HepG2 (cell line): ENCODE measurements at regions not wholly inside any gene's neighbourhood (a gene's known extent, or its start where the extent isn't known, plus 50 kb on each side); places are given as distances from the start of the nearest gene placed in this dataset.
"Not testable (repeated sequence)": the region's sequence is repeated elsewhere in the genome, so short reads cannot be mapped to it uniquely, and the experiment has no call there.

Experiments
- ATAC-seq: fragments of 200-7000 bp; cut with Tn5 transposase; 3 replicates; pipeline ENCODE4 v1.9.1; 2020; ENCODE audit warnings: mild to moderate bottlenecking, moderate library complexity
- BruUV-seq: library from RNA; stranded (reverse); fragments of 400-500 nt; replicated peaks from 2 replicates; lab custom pipeline; 2021; lab: Mats Ljungman, UMichigan
- CTCF ChIA-PET: fragments of 300-600 bp; formaldehyde crosslinking; extraction: SDS; loops from one replicate; lab custom pipeline; 2021; ENCODE audit warnings: low total read pairs, inconsistent platforms, low intra/inter-chr PET ratio; lab: Yijun Ruan, JAX
- POLR2A ChIA-PET: fragments of 350-600 bp; sonication (Branson Sonifier 250); formaldehyde crosslinking; loops from one replicate; lab custom pipeline; 2020; ENCODE audit warnings: antibody characterized with exemption, inconsistent platforms; lab: Yijun Ruan, JAX
- DNase-seq: peaks from one replicate; pipeline ENCODE4 v3.0.0-alpha.2; 2015; ENCODE audit warnings: low spot score
- FAIRE-seq: peaks from 3 replicates; lab custom pipeline; 2011; peaks lifted over from hg19 to GRCh38; lab: Jason Lieb, UNC
- H2AFZ ChIP-seq: one replicate; pipeline ENCODE4 v1.6.1; 2011; ENCODE audit warnings: low read length, inconsistent platforms
- H3K27ac ChIP-seq: fragments of 300-600 bp; 3 replicates; pipeline ENCODE4 v1.8.0; 2011; ENCODE audit warnings: mixed run types, mild to moderate bottlenecking, mixed read lengths, low read length, inconsistent platforms; ENCODE audit not compliant: insufficient read depth; ENCODE audit errors: extremely low read length
- H3K27me3 ChIP-seq, 2 experiments: fragments of 200-600 bp in 1 of 2; 2 replicates in 1 of 2; 3 replicates in 1 of 2; pipeline versions ENCODE4 v1.6.0 to v1.8.0; 2011; ENCODE audit warnings: low read length in 2 of 2, mild to moderate bottlenecking in 2 of 2, moderate library complexity in 2 of 2, inconsistent platforms in 1 of 2; ENCODE audit not compliant: insufficient read depth in 2 of 2, control insufficient read depth in 1 of 2
- H3K36me3 ChIP-seq, 2 experiments: fragments of 200-600 bp in 1 of 2; replicated peaks in 1 of 2; 2 replicates in 1 of 2; 3 replicates in 1 of 2; pipeline versions ENCODE4 v1.5.1 to v1.8.0; 2011; ENCODE audit warnings: low read length in 2 of 2, inconsistent platforms in 1 of 2; ENCODE audit not compliant: insufficient read depth in 2 of 2, control insufficient read depth in 1 of 2
- H3K4me1 ChIP-seq: 2 replicates; pipeline ENCODE4 v1.5.1; 2012; ENCODE audit warnings: low read length, inconsistent platforms; ENCODE audit not compliant: insufficient read depth
- H3K4me2 ChIP-seq: 2 replicates; pipeline ENCODE4 v1.6.0; 2011; ENCODE audit warnings: low read depth, low read length, inconsistent platforms
- H3K4me3 ChIP-seq, 3 experiments: fragments of 200-600 bp in 1 of 3; sonication (generic), shearing (Covaris generic) in 1 of 3; replicated peaks in 1 of 3; 2 replicates each; pipeline ENCODE4 v1.5.1; 2011 to 2016; ENCODE audit warnings: low read length in 3 of 3, inconsistent platforms in 2 of 3, low read depth in 2 of 3, mild to moderate bottlenecking in 2 of 3, control low read depth in 1 of 3, mixed read lengths in 1 of 3; ENCODE audit not compliant: insufficient read depth in 1 of 3
- H3K79me2 ChIP-seq: one replicate; pipeline ENCODE4 v1.6.1; 2011; ENCODE audit warnings: low read length, inconsistent platforms; ENCODE audit not compliant: insufficient read depth
- H3K9ac ChIP-seq: 2 replicates; pipeline ENCODE4 v1.6.0; 2011; ENCODE audit warnings: mild to moderate bottlenecking, low read depth, low read length, inconsistent platforms; ENCODE audit not compliant: insufficient read depth
- H3K9me3 ChIP-seq: 2 replicates; pipeline ENCODE4 v1.5.1; 2012; ENCODE audit warnings: mild to moderate bottlenecking, low read length
- H4K20me1 ChIP-seq: 2 replicates; pipeline ENCODE4 v1.6.0; 2011; ENCODE audit warnings: inconsistent platforms, mild to moderate bottlenecking, low read length, moderate library complexity; ENCODE audit not compliant: insufficient read depth
- ARNT ChIP-seq: fragments of 450-650 bp; IDR thresholded peaks from 2 replicates; pipeline ENCODE4 v1.6.1; 2017
- ATF5 ChIP-seq: sonication (generic); formaldehyde crosslinking; IDR thresholded peaks from 2 replicates; pipeline ENCODE4 v1.4.0; 2020; ENCODE audit warnings: mild to moderate bottlenecking, low read depth, missing genetic modification reagents
- GATA4 ChIP-seq: sonication (generic); IDR thresholded peaks from 2 replicates; pipeline ENCODE4 v1.6.1; 2016; ENCODE audit warnings: antibody characterized with exemption, low read depth, borderline replicate concordance
- KDM5A ChIP-seq: fragments of 200-600 bp; sonication (generic); IDR thresholded peaks from 2 replicates; pipeline ENCODE4 v1.7.0; 2018; ENCODE audit warnings: antibody characterized with exemption, mild to moderate bottlenecking, low read length, borderline replicate concordance
- NBN ChIP-seq: fragments of 450-650 bp; conservative IDR thresholded peaks from 2 replicates; pipeline ENCODE4 v1.6.1; 2017
- SIN3B ChIP-seq: fragments of 150-350 bp; IDR thresholded peaks from 2 replicates; pipeline ENCODE4 v1.6.1; 2014; ENCODE audit warnings: low read length
- SP1 ChIP-seq, 2 experiments: fragments of 450-650 bp in 1 of 2; sonication (generic) in 1 of 2; formaldehyde crosslinking in 1 of 2; IDR thresholded peaks; 2 replicates each; pipeline versions ENCODE4 v1.4.0 to v1.6.1; 2016 to 2020; ENCODE audit warnings: missing genetic modification reagents in 1 of 2
- SRY ChIP-seq: sonication (generic); formaldehyde crosslinking; IDR thresholded peaks from 2 replicates; pipeline ENCODE4 v1.8.0; 2022; ENCODE audit warnings: mild to moderate bottlenecking, missing genetic modification reagents
- THAP11 ChIP-seq: IDR thresholded peaks from 2 replicates; pipeline ENCODE4 v1.6.1; 2016; ENCODE audit warnings: missing biosample characterization, missing genetic modification reagents
- ZBTB43 ChIP-seq: sonication (generic); formaldehyde crosslinking; conservative IDR thresholded peaks from 2 replicates; pipeline ENCODE4 v1.4.0; 2020; ENCODE audit warnings: missing genetic modification reagents
- ZNF12 ChIP-seq: sonication (generic); formaldehyde crosslinking; IDR thresholded peaks from 2 replicates; pipeline ENCODE4 v1.5.0; 2020; ENCODE audit warnings: missing genetic modification reagents
- ZNF333 ChIP-seq: sonication (generic); formaldehyde crosslinking; IDR thresholded peaks from 2 replicates; pipeline ENCODE4 v1.4.0; 2020; ENCODE audit warnings: mild to moderate bottlenecking, missing genetic modification reagents, borderline replicate concordance
- ZNF781 ChIP-seq: sonication (generic); formaldehyde crosslinking; IDR thresholded peaks from 2 replicates; pipeline ENCODE4 v1.5.1; 2020; ENCODE audit warnings: borderline replicate concordance, mild to moderate bottlenecking, missing genetic modification reagents; ENCODE audit errors: not compliant biosample characterization
- ZSCAN29 ChIP-seq: sonication (generic); formaldehyde crosslinking; conservative IDR thresholded peaks from 2 replicates; pipeline ENCODE4 v1.4.0; 2020; ENCODE audit warnings: mild to moderate bottlenecking, missing genetic modification reagents
- WGBS: methylation state at CpG from one replicate; pipeline ENCODE4 v1.1.6; 2017; ENCODE audit warnings: low lambda C conversion rate; 5-methylcytosine and 5-hydroxymethylcytosine counted together
- in situ Hi-C: cut with HindIII; loops from 2 replicates; pipeline ENCODE4 v1.10.0; 2017; ENCODE audit warnings: low pct_unique_long_range_greater_than_20kb; ENCODE audit not compliant: extremely low pct_ligation_motif_present
- intact Hi-C: fragments of 100-400 bp; cut with micrococcal nuclease; formaldehyde crosslinking; loops from one replicate; pipeline ENCODE4 v1.10.0; 2022; ENCODE audit not compliant: unreplicated experiment

- H3K36me3 ChIP-seq, H3K4me3 ChIP-seq, H3K9me3 ChIP-seq, H3K4me2 ChIP-seq, BruUV-seq, H3K27me3 ChIP-seq, FAIRE-seq, H3K79me2 ChIP-seq, POLR2A ChIA-PET, DNase-seq, in situ Hi-C loops, H4K20me1 ChIP-seq, H3K9ac ChIP-seq, H2AFZ ChIP-seq, intact Hi-C loops, CTCF ChIA-PET, H3K27ac ChIP-seq, ATAC-seq: not testable (repeated sequence)
- WGBS = 79% methylated on average over 7 of the region's 7 CpGs
- peaks cover 28% of the 10 kb centered on the region for H3K4me1 ChIP-seq
These were observed 370.1 kb downstream of the RPS6KC1 start for GRCh38 chr1:213421178-213421577.

GRCh38 chr1:213423041-213423440, 372.0 kb downstream of the RPS6KC1 start:
- H2AFZ ChIP-seq = no peak overlapping the region
- no peak overlapping the region for H3K9ac ChIP-seq
- no peak overlapping the region for H3K27ac ChIP-seq
- no TSS peak for BruUV-seq
- POLR2A ChIA-PET = no interaction called here
- no peak overlapping the region for H3K4me2 ChIP-seq
- H4K20me1 ChIP-seq = no peaks in the 10 kb centered on the region
- H3K27me3 ChIP-seq = no peaks in the 10 kb centered on the region; a peak in 1 of 5 replicates
- peaks cover 18% of the 10 kb centered on the region for H3K4me1 ChIP-seq
- H3K79me2 ChIP-seq = no peaks in the 10 kb centered on the region
- H3K9me3 ChIP-seq = no peaks in the 10 kb centered on the region
- no peak for FAIRE-seq
- H3K4me3 ChIP-seq = no peak overlapping the region
- CTCF ChIA-PET = no interaction called here
- no peaks in the 10 kb centered on the region for H3K36me3 ChIP-seq
- intact Hi-C loops (no loop called here), in situ Hi-C loops (no loop called here)
- no peak for DNase-seq
- TF ChIP-seq ATF5 (CRISPR knock-in tag) (no peak), SIN3B (no peak), ARNT (no peak), ZNF333 (no peak), NBN (no peak), GATA4 (no peak), ZSCAN29 (CRISPR knock-in tag) (no peak), ZBTB43 (CRISPR knock-in tag) (no peak), KDM5A (no peak), ZNF781 (no peak), ZNF12 (CRISPR knock-in tag) (no peak), SP1 (IDR thresholded peaks at IDR 0.05) (no peak), SP1 (CRISPR knock-in tag; IDR thresholded peaks at IDR 0.05) (no peak), SRY (CRISPR knock-in tag) (no peak), THAP11 (CRISPR knock-in tag) (no peak)
- WGBS = 41% methylated on average over 4 of the region's 4 CpGs
- ATAC-seq = no peak
